ENCODE measurements at regions not wholly inside any gene's neighbourhood (a gene's known extent, or its start where the extent isn't known, plus 50 kb on each side); places are given as distances from the start of the nearest gene placed in this dataset.
A peak's percentile ranks its signal among the peaks of the same experiment; 100 is the strongest.

GRCh38 chr5:32510860-32511259, 66.3 kb upstream of the ZFR start:
- peaks cover 2 to 7% (median 3%) of the 10 kb centered on the region in 4 donors for H3K4me1 ChIP-seq
- TF ChIP-seq POLR2A (IDR thresholded peaks at IDR 0.05) (no peak), EP300 (IDR thresholded peaks at IDR 0.05; ENCODE audit: low read depth) (no peak), POLR2AphosphoS5 (IDR thresholded peaks at IDR 0.05) (no peak), CTCF (IDR thresholded peaks at IDR 0.05) (no peak)
- intact Hi-C loops (cut with DNase I; ENCODE audit: low total_unique reads) (loop anchor here (10.0 kb wide), 1 partner anchor 346 kb away; no protein-coding TSS in a partner anchor), in situ Hi-C loops (cut with MboI; ENCODE audit: low pct_ligation_motif_present in 1 of 4, low pct_unique_long_range_greater_than_20kb in 1 of 4, low sequenced_read_pairs in 3 of 4) (no loop called here)
- no peak overlapping the region for H3K4me3 ChIP-seq
- no peaks in the 10 kb centered on the region for H3K27me3 ChIP-seq
- no peaks in the 10 kb centered on the region for H3K9me3 ChIP-seq
- H3K36me3 ChIP-seq = no peaks in the 10 kb centered on the region
- H3K27ac ChIP-seq = no peak overlapping the region
- DNase-seq = no peak
- WGBS, 2 donors (ENCODE audit: low coverage in 1 of 2) = 38% methylated on average over 1 of the region's 1 CpG; no CpG with 5 or more reads in 1 of the 2 donors

GRCh38 chr5:32508806-32509805, 64.6 kb upstream of the ZFR start:
- no peaks in the 10 kb centered on the region for H3K27me3 ChIP-seq
- peaks cover 6 to 18% (median 13%) of the 10 kb centered on the region in 4 donors for H3K4me1 ChIP-seq
- no peak for DNase-seq
- H3K27ac ChIP-seq = no peak overlapping the region
- H3K4me3 ChIP-seq = no peak overlapping the region
- H3K36me3 ChIP-seq = no peaks in the 10 kb centered on the region
- H3K9me3 ChIP-seq = no peaks in the 10 kb centered on the region
- intact Hi-C loops (cut with DNase I; ENCODE audit: low total_unique reads) (no loop called here), in situ Hi-C loops (cut with MboI; ENCODE audit: low pct_ligation_motif_present in 1 of 4, low pct_unique_long_range_greater_than_20kb in 1 of 4, low sequenced_read_pairs in 3 of 4) (no loop called here)
- TF ChIP-seq POLR2A (IDR thresholded peaks at IDR 0.05) (no peak), POLR2AphosphoS5 (IDR thresholded peaks at IDR 0.05) (no peak), EP300 (IDR thresholded peaks at IDR 0.05; ENCODE audit: low read depth) (no peak), CTCF (IDR thresholded peaks at IDR 0.05) (no peak)
- WGBS, 2 donors (ENCODE audit: low coverage in 1 of 2) = 81 to 86% methylated on average over 7 to 8 of the region's 8 CpGs

- Histone ChIP-seq H3K27ac (peak overlapping the region in 1 of 4 donors; percentile 31), H3K9me3 (no peaks in the 10 kb centered on the region), H3K36me3 (no peaks in the 10 kb centered on the region), H3K4me3 (no peak overlapping the region), H3K4me1 (peaks cover 6 to 18% (median 13%) of the 10 kb centered on the region in 4 donors), H3K27me3 (no peaks in the 10 kb centered on the region)
- TF ChIP-seq POLR2A (IDR thresholded peaks at IDR 0.05) = no peak
- no peak for TF ChIP-seq CTCF (IDR thresholded peaks at IDR 0.05)
- TF ChIP-seq POLR2AphosphoS5 (IDR thresholded peaks at IDR 0.05) = no peak
- in situ Hi-C loops (cut with MboI; ENCODE audit: low pct_ligation_motif_present in 1 of 4, low pct_unique_long_range_greater_than_20kb in 1 of 4, low sequenced_read_pairs in 3 of 4) = no loop called here
- intact Hi-C loops (cut with DNase I; ENCODE audit: low total_unique reads) = no loop called here
- no peak for DNase-seq
- WGBS, 2 donors (ENCODE audit: low coverage in 1 of 2) = 37 to 61% methylated on average over 2 to 7 of the region's 7 CpGs
Observed at GRCh38 chr5:32507738-32508434, 63.3 kb upstream of the ZFR start.

GRCh38 chr5:32506799-32507198, 62.3 kb upstream of the ZFR start:
- Histone ChIP-seq H3K4me3 (no peak overlapping the region), H3K9me3 (no peaks in the 10 kb centered on the region), H3K4me1 (peaks cover 6 to 18% (median 13%) of the 10 kb centered on the region in 4 donors), H3K36me3 (no peaks in the 10 kb centered on the region), H3K27me3 (no peaks in the 10 kb centered on the region), H3K27ac (peak overlapping the region in 3 of 4 donors; percentile 66 to 83 (median 68))
- TF ChIP-seq POLR2AphosphoS5 (IDR thresholded peaks at IDR 0.05) (no peak), POLR2A (IDR thresholded peaks at IDR 0.05) (no peak), EP300 (IDR thresholded peaks at IDR 0.05; ENCODE audit: low read depth) (no peak), CTCF (IDR thresholded peaks at IDR 0.05) (no peak)
- intact Hi-C loops (cut with DNase I; ENCODE audit: low total_unique reads) = no loop called here
- in situ Hi-C loops (cut with MboI; ENCODE audit: low pct_ligation_motif_present in 1 of 4, low pct_unique_long_range_greater_than_20kb in 1 of 4, low sequenced_read_pairs in 3 of 4) = no loop called here
- WGBS, 2 donors (ENCODE audit: low coverage in 1 of 2) = 67 to 79% methylated on average over 1 of the region's 1 CpG
- no peak for DNase-seq
